ENCODE measurements at regions not wholly inside any gene's neighbourhood (a gene's known extent, or its start where the extent isn't known, plus 50 kb on each side); places are given as distances from the start of the nearest gene placed in this dataset.

GRCh38 chr15:99485153-99485961 is 80.4 kb upstream of the MEF2A start (continued):
- TF ChIP-seq JUN (IDR thresholded peaks at IDR 0.05; ENCODE audit: low read depth, low read length) (no peak), YY1 (IDR thresholded peaks at IDR 0.05; ENCODE audit: low read depth, low read length) (no peak), CHD7 (IDR thresholded peaks at IDR 0.05; ENCODE audit: insufficient replicate concordance, low read length) (no peak), MAX (IDR thresholded peaks at IDR 0.05) (no peak), GTF2F1 (IDR thresholded peaks at IDR 0.05; ENCODE audit: borderline replicate concordance, low read depth, low read length) (no peak), CEBPB (IDR thresholded peaks at IDR 0.05; ENCODE audit: low read depth, low read length) (no peak)

Data from H1 (cell line).